ENCODE measurements at regions not wholly inside any gene's neighbourhood (a gene's known extent, or its start where the extent isn't known, plus 50 kb on each side); places are given as distances from the start of the nearest gene placed in this dataset.

DNA sequence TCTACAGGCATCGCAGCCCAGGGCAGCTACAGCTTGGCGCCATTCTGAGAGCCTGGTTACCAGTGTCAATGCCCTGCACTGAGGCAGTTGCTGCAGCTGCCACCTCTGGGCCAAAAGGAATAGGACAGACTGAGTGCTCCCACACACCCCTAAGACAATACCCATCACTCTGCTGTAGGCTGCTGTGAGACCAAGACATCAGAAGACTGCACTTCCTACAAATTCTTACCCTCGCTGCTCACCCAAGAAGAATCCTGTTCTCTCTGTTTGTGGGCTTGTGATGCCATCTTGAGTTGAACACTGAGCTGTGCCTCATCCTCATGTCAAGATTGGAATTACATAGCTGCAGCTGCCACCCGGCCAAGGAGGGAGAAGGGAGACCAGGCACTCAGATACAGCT is 1847.0 kb upstream of the PCDH10 start:
- no peak for TF ChIP-seq EP300 (IDR thresholded peaks at IDR 0.05)
- TF ChIP-seq, protein P1, sequence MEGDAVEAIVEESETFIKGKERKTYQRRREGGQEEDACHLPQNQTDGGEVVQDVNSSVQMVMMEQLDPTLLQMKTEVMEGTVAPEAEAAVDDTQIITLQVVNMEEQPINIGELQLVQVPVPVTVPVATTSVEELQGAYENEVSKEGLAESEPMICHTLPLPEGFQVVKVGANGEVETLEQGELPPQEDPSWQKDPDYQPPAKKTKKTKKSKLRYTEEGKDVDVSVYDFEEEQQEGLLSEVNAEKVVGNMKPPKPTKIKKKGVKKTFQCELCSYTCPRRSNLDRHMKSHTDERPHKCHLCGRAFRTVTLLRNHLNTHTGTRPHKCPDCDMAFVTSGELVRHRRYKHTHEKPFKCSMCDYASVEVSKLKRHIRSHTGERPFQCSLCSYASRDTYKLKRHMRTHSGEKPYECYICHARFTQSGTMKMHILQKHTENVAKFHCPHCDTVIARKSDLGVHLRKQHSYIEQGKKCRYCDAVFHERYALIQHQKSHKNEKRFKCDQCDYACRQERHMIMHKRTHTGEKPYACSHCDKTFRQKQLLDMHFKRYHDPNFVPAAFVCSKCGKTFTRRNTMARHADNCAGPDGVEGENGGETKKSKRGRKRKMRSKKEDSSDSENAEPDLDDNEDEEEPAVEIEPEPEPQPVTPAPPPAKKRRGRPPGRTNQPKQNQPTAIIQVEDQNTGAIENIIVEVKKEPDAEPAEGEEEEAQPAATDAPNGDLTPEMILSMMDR (IDR thresholded peaks at IDR 0.05), result no peak
